Colonic mucosa (tissue), 4 donors: ENCODE measurements at regions not wholly inside any gene's neighbourhood (a gene's known extent, or its start where the extent isn't known, plus 50 kb on each side); places are given as distances from the start of the nearest gene placed in this dataset.
"Not testable (repeated sequence)": the region's sequence is repeated elsewhere in the genome, so short reads cannot be mapped to it uniquely, and the experiment has no call there.

Experiments
- DNase-seq: peaks from one replicate; pipeline ENCODE4 v3.0.0-alpha.2; 2020
- H3K27ac ChIP-seq: fragments of 200-600 bp; one replicate; pipeline ENCODE4 v1.8.0; 2021
- H3K27me3 ChIP-seq: fragments of 200-600 bp; one replicate; pipeline ENCODE4 v1.8.0; 2021
- H3K36me3 ChIP-seq: fragments of 200-600 bp; one replicate; pipeline ENCODE4 v1.8.0; 2021
- H3K4me1 ChIP-seq: fragments of 200-600 bp; one replicate; pipeline ENCODE4 v1.8.0; 2021; ENCODE audit warnings: mild to moderate bottlenecking
- H3K4me3 ChIP-seq: fragments of 200-600 bp; one replicate; pipeline ENCODE4 v1.8.0; 2021
- H3K9ac ChIP-seq, 2 donors: one replicate each; pipeline ENCODE4 v1.7.0; 2013; ENCODE audit warnings: control low read depth in 2 of 2, low read depth in 2 of 2, low read length in 2 of 2
- H3K9me3 ChIP-seq: fragments of 200-600 bp; one replicate; pipeline ENCODE4 v1.8.0; 2021
- CTCF ChIP-seq: fragments of 200-600 bp; IDR thresholded peaks from one replicate; pipeline ENCODE4 v1.8.0; 2022; ENCODE audit warnings: antibody characterized with exemption, mild to moderate bottlenecking
- intact Hi-C: fragments of 100-400 bp; cut with DNase I; formaldehyde crosslinking; loops from one replicate; pipeline ENCODE4 v1.14.1; 2022
- donor health status: healthy.
- donor health status: DM: no; HTN: no; CAD: no.
- donor health status: DM: no; HTN: no; CAD: no.

- Histone ChIP-seq H3K27ac (no peak overlapping the region), H3K27me3 (no peaks in the 10 kb centered on the region), H3K4me3 (no peak overlapping the region), H3K36me3 (no peaks in the 10 kb centered on the region), H3K9ac (no peak overlapping the region), H3K9me3 (no peaks in the 10 kb centered on the region), H3K4me1 (no peaks in the 10 kb centered on the region)
- no peak for TF ChIP-seq CTCF
- intact Hi-C loops: no loop called here
- no peak for DNase-seq
These were observed 651.4 kb upstream of the NECTIN3 start for GRCh38 chr3:110420158-110420641.

DNA sequence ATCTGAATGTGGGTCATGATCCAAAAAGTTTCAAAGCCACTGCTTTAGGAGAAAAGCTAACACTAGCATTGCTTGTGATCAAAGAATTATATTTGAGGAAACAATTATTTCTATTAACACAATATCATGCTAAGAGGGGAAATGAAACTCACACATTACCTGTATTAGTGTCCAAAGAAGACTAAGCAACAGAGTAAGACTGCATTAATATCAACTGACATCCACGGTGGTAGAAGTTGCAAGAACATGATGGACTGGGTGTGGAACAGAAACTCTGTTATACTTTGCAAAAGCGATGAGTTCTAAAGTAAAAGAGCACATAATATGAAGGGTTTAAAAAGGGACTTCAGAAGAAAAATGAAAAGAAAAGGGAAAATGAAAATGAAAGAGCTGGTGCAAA lies 648.3 kb upstream of the NECTIN3 start:
- no peak overlapping the region for H3K9ac ChIP-seq
- H3K4me1 ChIP-seq: no peaks in the 10 kb centered on the region
- intact Hi-C loops: no loop called here
- no peak overlapping the region for H3K27ac ChIP-seq
- H3K27me3 ChIP-seq: no peaks in the 10 kb centered on the region
- no peak for DNase-seq
- no peaks in the 10 kb centered on the region for H3K9me3 ChIP-seq
- no peak for TF ChIP-seq CTCF
- no peaks in the 10 kb centered on the region for H3K36me3 ChIP-seq
- no peak overlapping the region for H3K4me3 ChIP-seq

GRCh38 chr3:110430146-110430545 lies 641.5 kb upstream of the NECTIN3 start:
- no peaks in the 10 kb centered on the region for H3K4me1 ChIP-seq
- TF ChIP-seq CTCF: no peak
- no peaks in the 10 kb centered on the region for H3K27me3 ChIP-seq
- no peak overlapping the region for H3K4me3 ChIP-seq
- H3K9me3 ChIP-seq: no peaks in the 10 kb centered on the region
- H3K27ac ChIP-seq: no peak overlapping the region
- H3K36me3 ChIP-seq: no peaks in the 10 kb centered on the region
- intact Hi-C loops: no loop called here
- no peak overlapping the region for H3K9ac ChIP-seq
- DNase-seq: no peak

DNA sequence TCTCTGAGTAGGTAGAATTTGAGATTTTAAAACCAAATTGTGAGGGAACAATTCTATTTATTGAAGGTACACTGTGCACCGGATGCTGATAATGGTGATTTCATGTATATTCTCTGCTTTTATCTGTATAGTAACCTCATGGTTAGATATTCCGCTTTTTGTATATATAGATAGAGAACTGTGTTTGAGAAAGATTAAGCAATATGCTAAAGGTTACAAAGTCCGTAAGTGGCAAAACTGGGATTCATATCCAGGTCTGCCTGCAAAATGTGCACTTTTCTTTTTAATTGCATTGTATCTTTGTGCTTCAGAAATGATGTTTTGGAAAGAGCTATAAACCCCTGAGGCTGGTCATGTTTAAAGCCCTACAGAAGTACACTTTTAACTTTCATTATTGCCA lies 635.4 kb upstream of the NECTIN3 start:
- no peaks in the 10 kb centered on the region for H3K4me1 ChIP-seq
- no peak overlapping the region for H3K27ac ChIP-seq
- H3K9ac ChIP-seq: no peak overlapping the region
- intact Hi-C loops: no loop called here
- H3K4me3 ChIP-seq: no peak overlapping the region
- no peaks in the 10 kb centered on the region for H3K36me3 ChIP-seq
- H3K27me3 ChIP-seq: no peaks in the 10 kb centered on the region
- TF ChIP-seq CTCF: no peak
- no peak for DNase-seq
- H3K9me3 ChIP-seq: no peaks in the 10 kb centered on the region

- H3K27me3 ChIP-seq, intact Hi-C loops: not testable (repeated sequence)
These were observed 631.5 kb upstream of the NECTIN3 start for GRCh38 chr3:110440066-110440653.

DNA sequence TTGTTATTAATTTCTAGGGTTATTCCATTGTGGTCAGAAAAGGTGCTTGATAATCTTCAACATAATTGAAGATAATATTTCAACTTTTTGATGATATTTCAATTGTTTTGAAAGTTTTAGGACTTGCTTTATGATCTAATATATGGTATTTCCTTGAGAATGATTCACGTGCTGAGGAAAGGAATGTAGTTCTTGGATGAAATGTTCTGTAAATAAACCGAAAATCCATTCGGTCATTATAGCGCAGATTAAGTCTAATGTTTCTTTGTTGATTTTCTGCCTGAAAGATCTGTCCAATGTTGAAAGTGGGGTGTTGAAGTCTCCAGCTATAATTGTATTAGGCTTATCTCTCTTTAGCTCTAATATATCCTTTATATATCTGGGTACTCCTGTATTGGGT lies 617.5 kb upstream of the NECTIN3 start:
- Histone ChIP-seq H3K9me3 (no peaks in the 10 kb centered on the region), H3K36me3 (no peaks in the 10 kb centered on the region), H3K4me3 (no peak overlapping the region), H3K9ac (no peak overlapping the region), H3K4me1 (no peaks in the 10 kb centered on the region), H3K27me3 (no peaks in the 10 kb centered on the region), H3K27ac (no peak overlapping the region)
- TF ChIP-seq CTCF: no peak
- intact Hi-C loops: no loop called here
- DNase-seq: no peak

More at GRCh38 chr3:110440066-110440653, 631.5 kb upstream of the NECTIN3 start:
- not testable (repeated sequence) for H3K4me3 ChIP-seq, H3K9ac ChIP-seq, H3K36me3 ChIP-seq, H3K9me3 ChIP-seq, H3K4me1 ChIP-seq, H3K27ac ChIP-seq, DNase-seq
